ENCODE measurements at regions not wholly inside any gene's neighbourhood (a gene's known extent, or its start where the extent isn't known, plus 50 kb on each side); places are given as distances from the start of the nearest gene placed in this dataset.

DNA sequence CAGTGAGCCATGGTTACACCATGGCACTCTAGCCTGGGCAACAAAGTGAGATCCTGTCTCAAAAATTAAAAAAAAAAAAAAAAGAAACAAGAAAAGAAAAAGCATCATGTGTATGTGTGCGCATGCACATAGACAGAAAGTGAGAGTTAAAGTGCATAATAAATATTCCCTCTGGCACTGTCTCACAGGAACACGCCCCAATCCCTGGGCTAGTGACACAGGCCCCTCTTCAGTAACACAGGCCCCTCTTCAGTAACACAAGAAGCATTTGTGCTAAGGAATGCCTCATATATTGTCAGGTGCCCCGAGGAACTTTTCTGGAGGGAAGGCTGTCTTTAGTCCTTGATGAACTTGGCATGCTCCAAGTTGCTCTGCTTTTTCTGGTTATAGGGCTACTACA is 57.5 kb downstream of the RPL27A start:
- Histone ChIP-seq H3K9me3 (no peaks in the 10 kb centered on the region), H3K27ac (no peak overlapping the region), H3K36me3 (no peaks in the 10 kb centered on the region), H3K4me3 (ENCODE audit: low read depth in 1 of 2, low read length in 1 of 2) (no peak overlapping the region), H3K4me1 (ENCODE audit: control insufficient read depth in 1 of 2, insufficient read depth in 1 of 2, low read depth in 1 of 2, low read length in 1 of 2) (no peaks in the 10 kb centered on the region), H3K27me3 (no peaks in the 10 kb centered on the region)
- TF ChIP-seq, protein P1, sequence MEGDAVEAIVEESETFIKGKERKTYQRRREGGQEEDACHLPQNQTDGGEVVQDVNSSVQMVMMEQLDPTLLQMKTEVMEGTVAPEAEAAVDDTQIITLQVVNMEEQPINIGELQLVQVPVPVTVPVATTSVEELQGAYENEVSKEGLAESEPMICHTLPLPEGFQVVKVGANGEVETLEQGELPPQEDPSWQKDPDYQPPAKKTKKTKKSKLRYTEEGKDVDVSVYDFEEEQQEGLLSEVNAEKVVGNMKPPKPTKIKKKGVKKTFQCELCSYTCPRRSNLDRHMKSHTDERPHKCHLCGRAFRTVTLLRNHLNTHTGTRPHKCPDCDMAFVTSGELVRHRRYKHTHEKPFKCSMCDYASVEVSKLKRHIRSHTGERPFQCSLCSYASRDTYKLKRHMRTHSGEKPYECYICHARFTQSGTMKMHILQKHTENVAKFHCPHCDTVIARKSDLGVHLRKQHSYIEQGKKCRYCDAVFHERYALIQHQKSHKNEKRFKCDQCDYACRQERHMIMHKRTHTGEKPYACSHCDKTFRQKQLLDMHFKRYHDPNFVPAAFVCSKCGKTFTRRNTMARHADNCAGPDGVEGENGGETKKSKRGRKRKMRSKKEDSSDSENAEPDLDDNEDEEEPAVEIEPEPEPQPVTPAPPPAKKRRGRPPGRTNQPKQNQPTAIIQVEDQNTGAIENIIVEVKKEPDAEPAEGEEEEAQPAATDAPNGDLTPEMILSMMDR (IDR thresholded peaks at IDR 0.05) = no peak

DNA sequence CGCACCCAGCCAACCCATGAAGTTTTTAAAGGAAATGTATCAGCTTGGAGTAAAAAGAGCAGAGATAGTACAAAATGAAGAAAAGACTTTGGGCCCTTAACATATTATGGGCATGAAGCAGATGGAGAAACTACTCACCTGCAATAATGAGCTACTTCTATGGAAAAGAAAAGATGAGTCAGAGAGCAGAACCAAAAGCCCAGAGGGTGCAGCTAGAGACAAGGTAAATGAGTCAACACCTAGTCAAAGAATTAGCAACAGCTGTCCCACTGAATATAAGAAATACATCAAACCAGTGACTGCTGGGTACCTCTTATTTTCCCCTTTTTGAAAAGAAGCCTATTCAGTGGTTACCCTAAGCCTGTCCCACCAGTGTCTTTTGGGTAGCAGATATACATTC is 61.8 kb downstream of the RPL27A start:
- Histone ChIP-seq H3K4me3 (ENCODE audit: low read depth in 1 of 2, low read length in 1 of 2) (no peak overlapping the region), H3K27me3 (no peaks in the 10 kb centered on the region), H3K4me1 (ENCODE audit: control insufficient read depth in 1 of 2, insufficient read depth in 1 of 2, low read depth in 1 of 2, low read length in 1 of 2) (no peaks in the 10 kb centered on the region), H3K27ac (no peak overlapping the region), H3K9me3 (no peaks in the 10 kb centered on the region), H3K36me3 (no peaks in the 10 kb centered on the region)
- TF ChIP-seq, protein P1 (IDR thresholded peaks at IDR 0.05) = no peak

DNA sequence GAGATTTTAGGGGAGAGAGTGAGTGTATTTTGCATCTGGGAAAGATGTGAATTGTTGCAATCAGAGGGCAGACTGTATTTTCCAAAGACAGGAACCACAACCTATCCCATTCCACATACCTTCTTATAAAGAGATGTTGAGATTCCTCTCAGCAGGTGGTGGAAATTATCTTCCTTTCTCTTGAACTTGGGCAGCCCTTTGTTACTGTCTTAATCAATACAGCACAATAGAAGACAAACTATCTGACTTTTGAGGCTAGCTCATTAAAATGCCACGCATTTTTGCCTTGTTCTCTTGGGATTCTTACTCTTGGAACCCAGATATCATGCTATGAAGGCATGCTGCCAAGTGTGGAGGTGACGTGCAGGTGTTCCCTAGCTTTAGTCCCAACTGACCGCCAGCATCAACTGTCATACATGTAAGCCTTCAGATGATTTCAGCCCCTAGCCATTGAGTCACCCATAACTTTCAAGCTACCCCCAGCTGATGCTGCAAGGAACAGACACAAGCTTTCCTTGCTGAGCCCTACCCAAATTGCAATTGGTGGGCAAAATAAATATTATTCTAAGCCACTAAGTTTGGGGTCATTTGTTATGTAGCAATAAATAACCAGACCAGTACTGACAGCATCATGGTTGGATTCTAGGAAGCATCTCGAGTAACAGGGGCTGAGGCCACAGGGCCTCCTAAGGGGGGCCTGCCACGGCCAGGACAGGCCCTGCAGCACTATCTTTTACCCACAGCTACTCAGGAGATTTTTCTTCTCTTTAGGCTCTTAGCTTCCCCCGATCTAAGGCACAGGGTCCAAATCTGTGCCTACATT is 63.0 kb downstream of the RPL27A start:
- no peak overlapping the region for H3K27ac ChIP-seq
- no peak overlapping the region for H3K4me3 ChIP-seq (ENCODE audit: low read depth in 1 of 2, low read length in 1 of 2)
- H3K36me3 ChIP-seq = no peaks in the 10 kb centered on the region
- H3K27me3 ChIP-seq = no peaks in the 10 kb centered on the region
- TF ChIP-seq, protein P1 (IDR thresholded peaks at IDR 0.05) = no peak
- H3K9me3 ChIP-seq = no peaks in the 10 kb centered on the region
- H3K4me1 ChIP-seq (ENCODE audit: control insufficient read depth in 1 of 2, insufficient read depth in 1 of 2, low read depth in 1 of 2, low read length in 1 of 2) = no peaks in the 10 kb centered on the region

DNA sequence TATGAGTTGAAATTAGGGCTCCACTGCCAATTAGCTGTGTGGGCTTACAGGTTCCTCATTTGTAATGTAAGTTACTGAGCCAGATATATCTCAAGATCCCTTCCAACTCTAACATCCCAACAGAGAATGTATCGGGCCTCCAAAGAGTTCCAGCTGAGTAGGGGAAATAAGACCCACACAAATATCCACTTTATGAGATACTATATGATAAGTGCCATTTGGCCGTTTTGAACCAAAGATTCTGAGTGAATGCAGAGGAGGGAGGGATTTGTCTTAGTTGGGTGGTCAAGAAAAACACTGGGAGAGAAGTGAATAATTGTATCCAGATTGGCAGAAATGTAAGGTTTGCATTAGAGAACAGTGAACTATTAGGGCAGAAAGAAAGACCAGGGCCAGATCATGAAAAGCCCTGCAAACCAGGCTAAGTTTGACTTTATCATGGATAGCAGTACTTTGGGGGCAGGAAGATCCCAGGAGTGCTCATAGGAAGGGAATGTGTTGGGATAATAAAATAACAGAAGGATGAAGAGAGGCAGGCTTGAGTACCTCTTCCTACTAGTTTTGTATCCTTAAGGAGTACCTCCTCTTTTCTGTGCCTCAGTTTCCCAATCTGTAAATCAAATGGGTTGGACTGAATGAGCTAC is 63.9 kb downstream of the RPL27A start:
- Histone ChIP-seq H3K9me3 (no peaks in the 10 kb centered on the region), H3K27ac (no peak overlapping the region), H3K4me3 (ENCODE audit: low read depth in 1 of 2, low read length in 1 of 2) (no peak overlapping the region), H3K27me3 (no peaks in the 10 kb centered on the region), H3K4me1 (ENCODE audit: control insufficient read depth in 1 of 2, insufficient read depth in 1 of 2, low read depth in 1 of 2, low read length in 1 of 2) (no peaks in the 10 kb centered on the region), H3K36me3 (no peaks in the 10 kb centered on the region)
- TF ChIP-seq, protein P1 (IDR thresholded peaks at IDR 0.05) = no peak

DNA sequence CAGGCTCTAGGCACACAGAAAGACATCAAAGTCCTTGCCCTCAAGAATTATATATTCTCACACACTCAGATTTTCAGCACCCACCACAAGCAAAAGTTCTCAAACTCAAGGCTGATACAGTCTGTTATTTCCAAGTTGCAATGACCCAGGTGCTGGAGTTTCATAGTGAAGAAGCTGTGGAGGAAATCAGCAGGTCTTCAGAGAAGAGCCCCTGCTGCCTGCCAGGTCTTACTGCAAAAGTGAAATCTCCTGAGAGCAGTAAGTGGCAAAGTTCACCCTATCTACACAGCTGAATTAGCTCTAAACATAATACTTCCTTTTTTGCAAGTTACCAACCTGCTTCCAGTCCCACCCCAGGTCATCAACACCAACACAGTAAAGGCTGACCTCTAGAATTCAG is 64.6 kb downstream of the RPL27A start:
- no peak overlapping the region for H3K4me3 ChIP-seq (ENCODE audit: low read depth in 1 of 2, low read length in 1 of 2)
- H3K27ac ChIP-seq = no peak overlapping the region
- TF ChIP-seq, protein P1 (IDR thresholded peaks at IDR 0.05) = no peak

More for the DNA sequence above, 64.6 kb downstream of the RPL27A start:
- Histone ChIP-seq H3K4me1 (ENCODE audit: control insufficient read depth in 1 of 2, insufficient read depth in 1 of 2, low read depth in 1 of 2, low read length in 1 of 2) (no peaks in the 10 kb centered on the region), H3K36me3 (no peaks in the 10 kb centered on the region), H3K9me3 (no peaks in the 10 kb centered on the region), H3K27me3 (no peaks in the 10 kb centered on the region)
